ENCODE measurements at regions not wholly inside any gene's neighbourhood (a gene's known extent, or its start where the extent isn't known, plus 50 kb on each side); places are given as distances from the start of the nearest gene placed in this dataset.

DNA sequence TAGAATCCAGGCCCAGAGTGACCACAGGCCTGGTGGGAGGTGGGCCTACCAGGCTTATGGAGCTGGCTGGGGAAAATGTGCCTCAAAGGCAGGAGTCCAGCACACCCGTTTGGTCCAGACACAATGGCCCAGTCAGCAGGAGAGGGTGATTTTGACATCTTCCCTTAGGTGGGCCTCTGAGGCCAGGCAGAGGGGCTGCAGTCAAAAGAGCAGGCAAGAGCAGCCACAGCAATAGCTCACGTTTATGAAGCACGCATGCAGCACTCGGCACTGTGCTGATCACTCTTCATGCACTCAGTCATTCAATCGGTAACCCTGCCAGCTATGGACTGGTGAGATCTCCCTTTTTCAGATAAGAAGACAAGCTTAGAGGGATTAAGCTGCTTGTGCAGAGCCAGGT, 146.8 kb downstream of the LRIG2 start:
- DNase-seq, result no peak

DNA sequence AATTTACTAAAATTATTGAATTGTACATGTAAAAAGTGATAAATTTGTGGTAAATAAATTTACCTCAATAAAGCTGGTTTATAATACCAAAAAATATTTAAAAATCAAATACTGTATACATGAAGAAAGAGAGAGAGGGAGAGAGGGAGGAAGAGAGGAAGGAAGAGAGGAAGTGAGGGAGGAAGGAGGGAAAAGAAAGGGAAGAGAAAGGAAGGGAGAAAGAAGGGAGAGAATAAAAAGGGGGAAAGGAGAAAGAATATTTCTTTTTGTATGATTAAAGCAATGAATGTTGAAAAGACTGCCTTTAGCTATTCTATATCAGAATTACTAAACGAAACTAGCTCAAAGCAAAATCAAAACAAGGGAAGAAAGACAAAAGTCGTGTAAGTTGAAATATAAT, 150.0 kb downstream of the LRIG2 start:
- DNase-seq, result no peak

DNA sequence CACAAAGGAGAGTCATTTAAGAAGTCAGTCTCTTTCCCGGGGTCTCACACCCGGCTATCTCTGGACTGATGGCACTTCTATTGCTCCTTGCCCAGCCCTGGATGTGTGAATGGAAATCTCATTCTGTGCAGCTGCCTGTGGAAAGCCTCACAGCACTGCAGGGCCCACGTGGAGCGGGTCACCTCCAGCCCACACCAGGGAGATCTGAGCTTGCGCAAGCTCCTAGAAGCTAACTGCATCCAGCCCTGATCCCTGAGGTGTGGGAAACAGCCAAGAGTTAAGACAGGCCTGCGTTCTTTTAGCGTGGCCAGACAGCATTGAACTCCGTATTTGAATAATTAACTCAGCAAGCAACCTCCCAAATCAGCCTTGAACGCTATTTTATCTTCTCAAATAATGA, 150.5 kb downstream of the LRIG2 start:
- DNase-seq, result peak; percentile 31

DNA sequence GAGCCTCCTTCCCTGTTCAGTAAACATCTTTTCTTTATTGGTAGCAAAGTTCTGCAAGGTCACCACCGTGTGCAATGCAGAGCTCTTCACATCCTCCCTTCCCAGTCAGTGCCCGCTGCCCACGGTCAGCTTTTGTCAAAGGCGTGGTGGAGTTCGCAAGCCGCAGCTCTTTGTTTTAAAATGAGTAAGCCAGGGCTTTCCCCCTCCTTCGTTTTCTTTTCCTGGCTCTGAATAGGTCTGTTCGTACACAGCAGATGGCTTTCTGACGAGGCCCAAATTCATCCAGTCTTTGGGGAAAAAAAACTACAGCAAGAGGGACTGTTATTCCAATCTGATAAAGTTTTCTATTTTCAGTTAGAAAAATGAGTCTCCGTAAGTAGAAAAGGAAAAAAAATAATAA, 153.2 kb downstream of the LRIG2 start:
- no peak for DNase-seq

DNA sequence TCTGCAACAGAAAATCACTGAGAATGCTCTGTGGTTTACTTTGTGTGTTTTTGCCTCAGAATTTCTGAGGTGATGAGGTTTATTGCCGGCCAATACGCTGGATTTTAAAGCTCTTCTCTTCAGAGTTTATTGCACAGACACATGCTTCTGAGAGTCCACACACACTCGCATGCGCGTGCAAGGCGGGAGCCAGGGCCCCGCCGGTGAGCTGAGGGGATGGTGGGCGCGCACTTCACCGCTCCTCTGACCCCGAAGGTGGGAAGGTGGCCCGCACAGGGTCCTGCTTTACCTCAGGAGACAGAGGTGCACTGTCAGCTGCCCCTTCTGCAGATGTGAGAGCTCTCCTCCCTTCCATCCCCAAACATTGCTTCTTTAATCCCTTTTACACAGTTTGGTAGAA, 158.4 kb upstream of the MAGI3 start:
- no peak for DNase-seq

DNA sequence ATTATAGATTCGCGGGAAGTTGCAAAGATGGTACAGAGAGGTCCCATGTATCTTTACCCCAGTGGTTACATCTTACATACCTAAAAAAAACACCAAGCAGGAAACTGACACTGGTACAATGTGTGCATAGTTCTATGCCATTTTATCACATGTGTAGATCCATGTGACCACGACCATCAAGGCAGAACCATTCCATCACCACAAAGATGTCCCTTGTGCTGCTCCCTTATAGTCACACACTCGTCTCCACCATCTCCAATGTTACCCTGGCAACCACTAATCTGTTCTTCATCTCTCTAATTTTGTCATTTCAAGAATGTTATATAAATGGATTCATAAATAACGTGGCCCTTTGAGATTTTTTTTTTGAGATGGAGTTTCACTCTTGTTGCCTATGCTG, 156.9 kb upstream of the MAGI3 start:
- no peak for DNase-seq

DNA sequence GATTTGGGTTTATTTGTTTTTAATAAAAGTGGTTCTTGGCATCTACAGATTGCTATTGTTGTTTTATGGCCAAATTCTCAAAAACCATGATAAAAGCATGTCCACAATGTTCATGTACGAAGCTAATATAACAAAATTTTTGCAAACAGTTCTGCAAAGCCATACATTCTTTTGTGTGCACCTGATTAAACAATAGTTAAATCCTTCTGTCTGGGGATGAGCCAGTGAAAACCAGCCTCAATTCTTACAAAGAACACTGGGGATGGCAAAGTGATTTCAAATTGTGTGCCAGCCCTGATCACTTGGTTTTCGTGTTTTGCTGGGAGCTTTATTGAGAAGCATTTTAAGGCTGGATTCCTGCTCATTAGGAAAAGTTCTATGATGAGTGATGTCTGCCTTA, 149.1 kb upstream of the MAGI3 start:
- no peak for DNase-seq

DNA sequence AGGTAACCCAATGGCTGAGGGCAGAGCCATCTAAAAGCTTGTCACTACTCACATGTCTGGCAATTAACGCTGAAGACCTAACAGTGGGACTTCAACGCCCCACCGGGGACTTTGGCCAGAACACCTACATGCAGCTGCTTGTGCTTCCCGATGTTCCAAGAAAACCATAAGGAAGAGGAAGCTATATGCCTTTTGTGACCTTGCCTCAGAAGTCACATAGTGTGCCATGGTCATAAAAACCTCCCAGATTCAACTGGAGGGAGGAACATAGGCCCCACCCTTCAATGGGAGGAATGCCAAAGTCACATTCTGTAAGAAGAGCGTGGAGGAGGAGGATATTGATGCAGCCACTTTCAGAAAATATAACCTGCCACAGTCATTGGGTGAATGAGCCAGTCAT, 147.8 kb upstream of the MAGI3 start:
- no peak for DNase-seq

DNA sequence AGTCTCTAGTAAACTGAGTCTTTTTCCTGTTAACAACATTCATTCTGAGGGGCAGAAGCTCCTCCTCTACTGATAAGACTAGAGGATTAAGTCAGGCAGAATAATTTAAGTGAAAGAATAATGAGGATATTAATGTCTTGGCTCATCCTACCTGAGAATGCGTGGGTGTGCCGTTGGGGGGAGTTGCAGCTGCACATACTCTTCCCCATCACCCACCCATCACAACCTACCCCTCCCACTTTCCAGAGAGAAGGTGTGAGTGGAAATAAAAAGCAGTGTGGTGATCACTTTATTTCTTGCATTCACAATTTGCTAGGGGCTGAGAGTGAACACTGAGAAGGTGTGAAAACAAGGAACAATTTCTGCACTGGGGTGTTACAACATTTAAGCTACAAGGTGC, 146.8 kb upstream of the MAGI3 start:
- DNase-seq, result no peak

DNA sequence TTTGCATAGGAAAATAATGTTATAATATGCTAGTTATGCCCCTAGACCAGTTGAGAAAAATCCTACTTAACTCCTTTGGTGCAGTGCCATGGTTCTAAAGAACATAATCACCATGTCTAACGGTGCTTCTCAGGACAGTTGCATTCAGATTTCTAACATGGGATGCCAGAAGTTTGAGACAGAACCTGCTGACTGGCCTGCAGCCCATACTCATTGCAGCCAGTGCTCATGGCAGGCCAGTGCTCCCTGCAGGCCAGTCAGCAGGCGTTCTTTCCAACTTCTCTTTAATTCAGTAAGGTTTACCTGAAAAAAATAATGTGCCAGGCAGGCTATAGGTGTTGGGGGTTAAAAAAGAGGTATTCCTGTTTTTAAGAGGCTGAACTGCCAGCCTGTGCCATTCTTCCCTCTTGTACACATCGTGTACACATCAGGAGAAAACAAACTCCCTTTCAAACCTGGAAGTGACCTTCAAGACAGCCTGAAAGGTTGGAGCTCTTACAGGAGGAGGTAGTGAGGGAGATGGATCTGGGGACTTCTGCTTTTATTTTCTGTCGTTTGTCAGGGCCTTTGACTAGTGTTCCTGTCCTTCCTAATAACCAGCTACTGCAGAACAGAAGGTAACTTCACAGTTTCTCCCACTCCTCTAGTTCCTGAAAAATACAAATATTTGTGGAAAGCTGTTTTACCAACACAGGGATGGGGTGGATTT, 146.0 kb upstream of the MAGI3 start:
- DNase-seq, result no peak

DNA sequence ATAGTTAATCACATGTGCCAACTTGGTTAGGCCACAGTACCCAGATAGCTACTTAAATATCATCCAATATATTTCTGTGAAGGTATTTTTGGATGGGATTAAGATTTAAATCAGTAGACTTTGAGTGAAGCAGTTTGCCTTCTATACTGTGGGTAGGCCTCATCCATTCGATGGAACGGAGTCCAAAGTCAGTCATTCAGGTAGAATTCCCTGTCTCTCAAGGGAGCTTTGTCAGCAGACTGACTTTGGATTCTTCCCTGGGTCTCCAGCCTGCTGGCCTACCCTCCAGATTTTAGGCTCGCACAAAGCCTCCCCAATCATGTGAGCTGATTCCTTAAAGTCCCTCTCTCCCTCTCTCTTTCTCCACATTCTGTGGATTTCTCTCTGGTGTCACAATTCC, 145.1 kb upstream of the MAGI3 start:
- DNase-seq, result no peak

DNA sequence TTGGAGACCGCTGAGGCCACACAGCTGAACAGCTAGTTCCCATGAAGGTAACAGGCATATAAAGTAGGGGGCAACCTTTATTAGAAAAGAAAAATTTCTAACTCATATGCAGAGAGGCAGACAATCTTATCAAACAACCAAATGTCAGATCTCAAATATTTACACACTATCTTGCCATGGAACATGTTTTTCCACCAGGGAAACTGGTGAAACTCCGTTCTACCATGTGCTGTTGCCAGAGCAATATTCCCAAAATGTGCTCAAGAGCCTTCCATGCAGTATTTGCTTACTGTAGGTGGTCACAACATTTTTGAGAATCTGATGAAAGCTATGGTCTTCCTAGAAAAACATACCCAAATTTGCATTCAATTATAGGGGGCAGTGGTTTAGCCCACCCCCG, 143.4 kb upstream of the MAGI3 start:
- DNase-seq, result no peak

DNA sequence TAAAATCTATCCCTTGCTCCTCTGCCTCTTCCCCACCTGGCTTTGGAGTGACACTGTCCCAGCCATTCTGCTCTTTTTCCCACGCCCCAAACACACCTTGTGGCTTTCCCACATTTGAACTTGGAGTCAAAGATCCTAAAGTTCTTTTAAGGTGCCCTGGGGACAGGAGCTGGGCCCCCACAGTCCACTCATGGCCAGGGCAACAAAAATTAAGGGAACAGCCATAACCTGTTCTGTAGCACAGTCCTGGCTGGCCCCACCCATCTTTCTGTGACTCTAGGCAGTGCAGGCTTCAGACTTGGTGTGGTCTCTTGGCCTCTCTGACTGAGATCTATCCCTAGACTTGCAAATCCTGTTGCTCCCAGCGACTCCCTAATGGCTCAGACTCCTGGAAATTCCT, 143.0 kb upstream of the MAGI3 start:
- no peak for DNase-seq

DNA sequence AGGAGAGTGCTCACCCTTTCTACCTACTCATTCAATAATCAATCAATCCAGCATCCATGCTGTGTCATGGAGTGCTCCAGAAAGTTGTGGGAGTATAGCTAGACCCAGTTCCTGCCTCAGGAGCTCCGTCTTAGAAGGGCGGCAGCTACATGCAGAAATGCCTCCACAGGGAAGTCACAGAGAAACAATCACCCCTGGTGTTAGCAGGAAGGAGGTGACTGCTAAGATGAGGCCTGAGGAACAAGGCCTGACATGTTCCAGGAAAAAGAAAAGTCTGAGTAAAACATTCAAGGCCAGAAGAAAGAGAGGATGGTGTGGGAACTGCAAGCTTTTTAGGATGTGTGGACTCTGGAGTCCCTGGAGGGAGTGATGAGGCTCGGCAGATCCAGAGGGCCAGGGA, 142.5 kb upstream of the MAGI3 start:
- DNase-seq, result no peak

DNA sequence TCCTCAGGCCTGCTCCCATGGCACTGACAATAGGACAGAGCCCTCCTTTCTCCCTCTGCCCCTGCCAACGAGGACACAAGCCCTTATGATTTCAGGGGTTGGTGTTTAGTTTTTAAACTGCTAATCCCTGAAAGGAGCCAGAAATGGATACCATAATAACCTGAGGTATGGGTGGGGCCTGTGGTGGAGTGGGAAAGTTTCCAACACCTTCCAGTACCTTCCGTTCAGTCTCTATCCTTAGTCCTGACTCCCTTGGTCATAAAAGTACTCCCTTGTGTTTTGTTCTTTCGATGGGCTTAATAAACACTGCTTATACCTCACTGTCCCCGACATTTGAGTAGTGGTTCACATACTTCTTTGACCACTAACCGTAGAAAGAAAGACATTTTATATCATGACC, 141.8 kb upstream of the MAGI3 start:
- no peak for DNase-seq

DNA sequence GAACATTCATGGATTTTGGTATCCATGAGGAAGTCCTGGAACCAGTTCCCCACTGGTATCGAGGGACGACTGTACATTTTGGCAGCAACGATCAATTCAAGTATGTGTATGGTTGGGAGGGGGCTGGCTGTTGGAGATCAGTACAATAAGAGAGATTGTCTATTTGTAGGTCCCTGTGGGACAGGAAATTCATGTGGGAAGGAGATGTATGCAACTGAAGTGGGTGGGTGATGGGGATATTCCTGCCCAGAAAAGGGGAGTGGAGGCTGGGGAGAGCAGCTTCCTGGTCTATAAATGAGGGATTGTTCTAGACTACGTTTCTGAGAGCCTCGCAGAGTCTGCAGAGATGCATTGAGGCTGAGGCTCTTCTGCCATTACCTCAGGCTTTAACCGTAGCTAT, 140.2 kb upstream of the MAGI3 start:
- no peak for DNase-seq

DNA sequence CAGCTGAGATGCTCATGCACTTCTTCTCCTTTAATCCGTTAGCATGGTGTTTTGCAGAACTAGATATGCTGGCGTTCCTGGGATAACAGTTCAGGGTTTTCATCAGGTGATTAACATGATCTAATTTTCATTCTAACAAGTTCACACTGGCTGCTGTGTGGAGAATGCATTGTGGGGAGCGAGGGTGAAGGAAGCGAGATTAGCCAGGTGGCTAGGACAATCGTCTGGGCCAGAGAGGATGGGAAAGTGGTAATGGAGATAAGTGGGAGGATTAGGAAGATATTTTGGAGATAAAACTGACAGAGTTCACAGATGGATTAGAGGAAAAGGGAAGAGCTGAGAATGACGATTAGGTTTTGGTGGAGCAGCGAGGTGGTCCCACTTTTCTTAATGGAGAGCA, 138.1 kb upstream of the MAGI3 start:
- no peak for DNase-seq

DNA sequence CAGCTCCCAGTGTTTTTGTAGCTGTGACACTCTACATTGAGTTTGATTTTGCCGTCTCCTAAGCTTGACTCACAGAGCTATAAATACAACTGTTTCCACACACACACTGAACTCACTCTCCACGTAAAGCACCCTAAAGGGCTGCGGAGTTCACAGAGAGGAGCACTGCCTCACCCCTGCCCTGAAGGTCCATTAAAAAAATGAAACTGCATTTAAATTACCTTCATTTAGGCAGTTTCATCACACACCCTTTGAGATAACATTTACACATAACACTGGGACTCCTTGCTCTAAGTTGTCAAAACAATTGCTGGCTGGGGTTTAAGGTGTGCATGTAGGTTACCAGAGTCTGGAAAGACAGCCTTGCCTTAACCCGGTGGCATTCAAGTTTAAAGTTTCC, 137.1 kb upstream of the MAGI3 start:
- DNase-seq, result no peak

DNA sequence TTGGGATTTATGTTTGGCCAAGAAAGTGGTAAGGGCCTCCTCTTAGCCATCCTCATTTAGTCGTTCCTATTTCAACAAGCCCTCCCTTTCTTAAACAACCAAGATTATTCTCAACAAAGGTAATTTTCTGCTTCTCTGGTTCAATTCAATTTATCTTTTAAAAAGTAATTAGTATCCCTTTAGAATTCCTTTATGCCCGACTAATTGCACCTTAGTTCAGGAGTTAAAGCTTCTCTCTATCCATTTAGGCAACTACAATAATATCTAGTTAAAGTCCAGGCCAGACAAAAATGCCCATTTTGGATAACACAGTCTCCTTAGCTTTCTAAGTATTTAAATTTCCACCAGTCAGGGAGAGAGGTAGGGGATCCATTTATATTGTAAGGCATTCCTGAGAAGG, 136.7 kb upstream of the MAGI3 start:
- DNase-seq, result no peak

DNA sequence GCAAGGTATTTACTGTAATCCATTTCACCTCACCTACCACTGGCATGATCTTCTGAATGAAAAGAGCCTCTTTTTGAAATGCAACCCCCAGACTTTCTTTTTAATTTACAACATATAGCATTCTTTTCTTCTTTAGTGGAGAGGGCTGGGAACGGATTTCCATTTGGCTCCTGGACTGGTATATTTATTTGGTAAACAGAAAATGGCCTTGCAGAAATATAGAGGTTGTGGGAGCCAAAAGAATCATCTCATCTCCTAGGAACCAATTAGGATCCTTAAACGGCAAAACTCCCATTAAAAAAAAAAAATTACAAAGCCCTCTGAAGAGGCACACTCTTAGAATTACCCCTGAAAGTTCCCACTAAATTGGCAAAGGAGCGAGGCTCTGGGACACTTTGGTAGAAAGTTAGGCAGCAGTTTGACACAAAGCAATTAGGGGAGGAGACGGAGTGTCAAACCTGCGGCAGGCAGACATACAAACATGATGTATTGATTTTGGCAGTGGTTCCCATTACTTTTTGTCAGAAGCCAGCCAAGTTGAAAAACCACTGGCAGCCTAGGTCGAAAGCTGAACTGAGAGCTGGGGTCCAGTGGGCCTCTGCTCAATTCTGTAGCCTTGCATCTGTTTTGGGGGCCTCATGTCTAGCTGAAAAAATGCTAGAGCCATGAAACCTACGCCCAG, 135.1 kb upstream of the MAGI3 start:
- DNase-seq, result no peak

DNA sequence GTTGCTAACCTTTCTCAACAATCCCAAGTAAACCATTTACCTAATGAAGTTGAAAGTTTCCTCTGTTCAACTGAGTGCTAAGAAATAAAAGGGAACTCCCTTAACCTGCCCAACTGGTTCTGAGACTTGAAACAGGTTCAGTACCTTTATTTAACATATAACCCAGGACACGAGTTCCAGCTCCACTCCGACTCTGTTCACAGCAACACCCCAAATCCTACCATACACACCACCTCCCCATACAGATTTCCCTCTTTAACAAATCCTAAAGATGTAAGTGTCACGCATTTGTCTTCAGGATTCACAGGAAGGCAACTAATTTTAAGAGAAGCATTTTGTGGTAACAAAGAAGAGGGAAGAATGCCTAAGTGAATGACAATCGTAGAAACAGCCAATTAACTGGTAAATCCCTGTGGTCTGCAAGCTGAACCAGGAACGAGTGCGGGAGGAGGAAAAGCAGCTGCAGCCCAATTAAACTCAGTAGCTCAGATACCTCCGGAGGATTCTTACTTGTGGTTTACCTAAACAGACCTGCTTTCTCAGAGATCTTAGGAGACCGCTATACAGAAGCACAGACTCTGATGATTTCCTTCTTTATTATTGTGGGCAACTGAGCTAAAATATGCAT, 134.5 kb upstream of the MAGI3 start:
- DNase-seq, result no peak

DNA sequence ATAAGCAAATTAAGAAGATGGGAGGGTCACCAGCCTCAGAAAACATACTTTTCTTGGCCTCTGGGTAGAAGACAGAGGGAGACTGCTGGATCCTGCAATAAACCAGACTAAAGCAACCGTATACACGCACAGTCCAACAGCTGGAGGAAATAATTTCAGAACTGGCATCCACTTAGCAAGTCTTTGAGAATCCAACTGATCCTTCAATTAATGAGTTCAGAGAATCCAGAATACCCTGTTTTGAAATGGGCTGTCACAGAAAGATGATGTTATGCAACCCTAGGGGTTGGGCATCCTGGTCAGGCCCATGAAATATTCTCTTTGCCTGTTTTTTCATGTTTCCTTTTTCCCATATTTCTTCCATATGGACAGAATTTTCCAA, 134.0 kb upstream of the MAGI3 start:
- no peak for DNase-seq

DNA sequence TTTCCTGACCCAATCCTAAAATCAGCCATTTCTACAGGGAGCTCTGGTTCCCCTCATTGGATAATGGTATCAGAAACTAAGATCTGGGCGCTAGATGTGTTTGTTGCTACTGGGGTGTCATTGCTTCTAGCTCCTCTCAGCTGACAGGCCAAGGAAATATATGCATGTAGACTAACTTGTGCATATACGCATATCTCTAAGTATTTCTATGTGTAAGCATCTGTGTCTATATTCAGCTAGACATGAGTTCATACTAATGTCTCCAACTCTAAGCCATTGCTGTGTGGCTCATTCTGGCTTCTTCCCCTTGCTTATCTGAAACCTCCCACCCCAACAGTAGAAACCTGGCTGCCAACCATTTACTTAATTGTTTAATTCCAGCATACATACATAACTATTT, 130.3 kb upstream of the MAGI3 start:
- DNase-seq, result no peak

DNA sequence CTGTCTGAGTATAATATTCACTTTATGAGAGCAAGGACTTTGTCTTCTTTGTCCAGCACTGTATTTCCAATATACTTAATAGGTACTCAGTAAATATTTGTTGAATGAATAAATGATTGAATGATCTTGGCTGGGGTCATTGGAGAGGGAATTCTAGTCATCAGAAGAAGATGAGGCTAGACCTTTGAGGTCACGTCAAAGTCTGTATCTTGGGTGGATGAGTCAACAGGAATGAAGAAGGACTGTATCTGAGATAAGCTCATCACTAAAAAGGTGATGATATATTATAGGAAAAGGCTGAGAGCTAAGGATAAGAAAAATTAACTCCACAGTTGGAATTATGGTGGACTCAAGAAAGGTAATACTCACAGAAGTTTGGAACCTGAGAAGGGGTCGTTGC, 125.1 kb upstream of the MAGI3 start:
- no peak for DNase-seq

DNA sequence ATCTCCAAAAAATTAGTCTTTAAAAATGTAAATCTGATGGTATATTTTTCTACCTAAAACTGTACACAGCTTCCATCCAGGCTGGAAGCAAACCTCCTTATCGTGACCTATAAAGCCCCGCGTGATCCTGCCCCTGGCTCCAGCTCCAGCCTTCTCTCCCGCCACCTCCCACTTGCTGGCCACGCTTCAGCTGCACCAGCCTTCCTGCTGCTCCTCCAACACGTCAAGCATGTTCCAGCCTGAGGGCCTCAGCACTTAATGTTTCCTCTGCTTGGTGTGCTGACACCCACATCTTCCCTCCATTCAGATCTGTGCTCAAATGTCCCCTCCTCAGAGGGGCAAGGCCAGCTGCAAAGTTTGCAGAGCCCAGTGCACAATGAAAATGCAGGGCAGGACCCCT, 123.5 kb upstream of the MAGI3 start:
- no peak for DNase-seq
